ENCODE measurements at regions not wholly inside any gene's neighbourhood (a gene's known extent, or its start where the extent isn't known, plus 50 kb on each side); places are given as distances from the start of the nearest gene placed in this dataset.

DNA sequence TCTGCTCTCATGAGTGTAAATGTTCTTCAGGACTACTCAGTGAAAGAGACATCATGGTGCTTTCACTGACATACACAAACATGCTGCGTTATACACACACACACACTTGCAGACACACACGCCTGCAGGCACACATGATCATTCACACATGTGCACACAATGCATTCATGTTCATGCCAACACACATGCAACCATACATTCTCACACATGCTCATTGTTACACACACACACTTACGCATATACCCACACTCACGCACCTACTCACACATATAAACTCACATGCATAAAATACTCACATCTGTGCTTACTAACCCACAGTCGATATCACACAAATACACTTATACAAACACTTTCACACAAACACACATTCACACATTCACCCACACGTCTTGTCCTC is 241.6 kb downstream of the LMX1A start:
- TF ChIP-seq, protein P1, sequence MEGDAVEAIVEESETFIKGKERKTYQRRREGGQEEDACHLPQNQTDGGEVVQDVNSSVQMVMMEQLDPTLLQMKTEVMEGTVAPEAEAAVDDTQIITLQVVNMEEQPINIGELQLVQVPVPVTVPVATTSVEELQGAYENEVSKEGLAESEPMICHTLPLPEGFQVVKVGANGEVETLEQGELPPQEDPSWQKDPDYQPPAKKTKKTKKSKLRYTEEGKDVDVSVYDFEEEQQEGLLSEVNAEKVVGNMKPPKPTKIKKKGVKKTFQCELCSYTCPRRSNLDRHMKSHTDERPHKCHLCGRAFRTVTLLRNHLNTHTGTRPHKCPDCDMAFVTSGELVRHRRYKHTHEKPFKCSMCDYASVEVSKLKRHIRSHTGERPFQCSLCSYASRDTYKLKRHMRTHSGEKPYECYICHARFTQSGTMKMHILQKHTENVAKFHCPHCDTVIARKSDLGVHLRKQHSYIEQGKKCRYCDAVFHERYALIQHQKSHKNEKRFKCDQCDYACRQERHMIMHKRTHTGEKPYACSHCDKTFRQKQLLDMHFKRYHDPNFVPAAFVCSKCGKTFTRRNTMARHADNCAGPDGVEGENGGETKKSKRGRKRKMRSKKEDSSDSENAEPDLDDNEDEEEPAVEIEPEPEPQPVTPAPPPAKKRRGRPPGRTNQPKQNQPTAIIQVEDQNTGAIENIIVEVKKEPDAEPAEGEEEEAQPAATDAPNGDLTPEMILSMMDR (IDR thresholded peaks at IDR 0.05): no peak
- TF ChIP-seq POLR2A (IDR thresholded peaks at IDR 0.05): no peak

All from lower leg skin (tissue), 3 donors.